CD14-positive monocyte (primary cell): ENCODE measurements at regions not wholly inside any gene's neighbourhood (a gene's known extent, or its start where the extent isn't known, plus 50 kb on each side); places are given as distances from the start of the nearest gene placed in this dataset.
A peak's percentile ranks its signal among the peaks of the same experiment; 100 is the strongest.

Experiments
- DNase-seq, 3 donors: peaks; one replicate each; pipeline ENCODE4 v3.0.0-alpha.2; 2011 to 2022
- H2AFZ ChIP-seq: 2 replicates; pipeline ENCODE4 v1.6.0; 2012; ENCODE audit warnings: mild to moderate bottlenecking, low read depth, low read length, inconsistent platforms; ENCODE audit not compliant: insufficient read depth, poor library complexity, severe bottlenecking
- H3K27ac ChIP-seq, 2 donors: 1 replicate in 1 of 2; 2 replicates in 1 of 2; pipeline ENCODE4 v1.5.1; 2012 to 2013; ENCODE audit warnings: low read length in 2 of 2, control low read depth in 1 of 2, inconsistent platforms in 1 of 2, low read depth in 1 of 2, mild to moderate bottlenecking in 1 of 2
- H3K27me3 ChIP-seq, 2 donors: one replicate each; pipeline versions ENCODE4 v1.6.0 to v1.6.1; 2011 to 2013; ENCODE audit warnings: low read length in 2 of 2; ENCODE audit not compliant: control insufficient read depth in 2 of 2, insufficient read depth in 2 of 2
- H3K36me3 ChIP-seq, 2 donors: replicated peaks in 1 of 2; 1 replicate in 1 of 2; 2 replicates in 1 of 2; pipeline versions ENCODE4 v1.5.1 to v1.6.1; 2012 to 2013; ENCODE audit warnings: low read length in 2 of 2, control low read depth in 1 of 2, inconsistent platforms in 1 of 2, mild to moderate bottlenecking in 1 of 2; ENCODE audit not compliant: insufficient read depth in 2 of 2, control insufficient read depth in 1 of 2
- H3K4me1 ChIP-seq, 2 donors: 1 replicate in 1 of 2; 2 replicates in 1 of 2; pipeline versions ENCODE4 v1.5.1 to v1.6.1; 2012 to 2013; ENCODE audit warnings: low read length in 2 of 2, control low read depth in 1 of 2, inconsistent platforms in 1 of 2, mild to moderate bottlenecking in 1 of 2, moderate library complexity in 1 of 2; ENCODE audit not compliant: insufficient read depth in 2 of 2, control insufficient read depth in 1 of 2
- H3K4me2 ChIP-seq: replicated peaks from 2 replicates; pipeline ENCODE3; 2012; ENCODE audit warnings: low read length, moderate library complexity, mild to moderate bottlenecking; ENCODE audit not compliant: poor library complexity, severe bottlenecking; ENCODE audit errors: extremely low read depth
- H3K4me3 ChIP-seq, 3 experiments: fragments of 200-600 bp in 1 of 3; sonication (generic) in 1 of 3; replicated peaks in 1 of 3; 1 replicate in 2 of 3; 2 replicates in 1 of 3; pipeline ENCODE4 v1.5.1; 2011 to 2013; ENCODE audit warnings: low read length in 3 of 3, mild to moderate bottlenecking in 3 of 3, control low read depth in 2 of 3, low read depth in 2 of 3, inconsistent platforms in 1 of 3, moderate library complexity in 1 of 3
- H3K79me2 ChIP-seq: 2 replicates; pipeline ENCODE4 v1.6.0; 2012; ENCODE audit warnings: mild to moderate bottlenecking, control low read depth, inconsistent platforms, low read length, moderate library complexity; ENCODE audit not compliant: insufficient read depth
- H3K9ac ChIP-seq: 2 replicates; pipeline ENCODE4 v1.6.0; 2017; ENCODE audit warnings: low read length, mild to moderate bottlenecking; ENCODE audit not compliant: insufficient read depth, poor library complexity, severe bottlenecking
- H3K9me3 ChIP-seq, 2 donors: replicated peaks in 1 of 2; 1 replicate in 1 of 2; 2 replicates in 1 of 2; pipeline versions ENCODE4 v1.5.1 to v1.6.1; 2012 to 2013; ENCODE audit warnings: low read length in 2 of 2, control low read depth in 1 of 2; ENCODE audit not compliant: control insufficient read depth in 1 of 2, insufficient read depth in 1 of 2
- H4K20me1 ChIP-seq: 2 replicates; pipeline ENCODE4 v1.6.0; 2012; ENCODE audit warnings: mild to moderate bottlenecking, low read length, control low read depth, moderate library complexity; ENCODE audit not compliant: insufficient read depth
- H3K27ac Mint-ChIP-seq, 7 donors: one replicate each; pipeline ENCODE4 v1.8.0; 2020; ENCODE audit warnings: mild to moderate bottlenecking in 7 of 7, mixed read lengths in 7 of 7, moderate library complexity in 6 of 7, inconsistent platforms in 2 of 7
- H3K27me3 Mint-ChIP-seq, 3 donors: one replicate each; pipeline ENCODE4 v1.8.0; 2021 to 2022; ENCODE audit warnings: low read depth in 3 of 3, mild to moderate bottlenecking in 3 of 3, mixed read lengths in 3 of 3, moderate library complexity in 3 of 3, inconsistent platforms in 1 of 3
- H3K36me3 Mint-ChIP-seq, 2 donors: one replicate each; pipeline ENCODE4 v1.8.0; 2020; ENCODE audit warnings: mixed read lengths in 2 of 2, inconsistent platforms in 1 of 2, mild to moderate bottlenecking in 1 of 2
- H3K4me1 Mint-ChIP-seq: one replicate; pipeline ENCODE4 v1.8.0; 2020; ENCODE audit warnings: mild to moderate bottlenecking, mixed read lengths
- H3K4me3 Mint-ChIP-seq, 2 donors: one replicate each; pipeline ENCODE4 v1.8.0; 2020; ENCODE audit warnings: mild to moderate bottlenecking in 2 of 2, mixed read lengths in 2 of 2, moderate library complexity in 1 of 2
- H3K9me3 Mint-ChIP-seq, 7 donors: one replicate each; pipeline ENCODE4 v1.8.0; 2020 to 2022; ENCODE audit warnings: mixed read lengths in 7 of 7, mild to moderate bottlenecking in 6 of 7, moderate library complexity in 6 of 7, inconsistent platforms in 2 of 7
- WGBS: methylation state at CpG from one replicate; pipeline ENCODE4 v1.1.5; 2013; ENCODE audit warnings: missing lambda C conversion rate; ENCODE audit not compliant: insufficient coverage; 5-methylcytosine and 5-hydroxymethylcytosine counted together
- intact Hi-C, 2 donors: fragments of 100-400 bp; cut with micrococcal nuclease; formaldehyde crosslinking; loops; one replicate each; pipeline versions ENCODE4 v1.15.0 to v1.15.1; 2023
- TF ChIP-seq, protein P1 (sequence below): fragments of 200-600 bp; IDR thresholded peaks from one replicate; pipeline ENCODE4 v1.8.0; 2022; ENCODE audit warnings: antibody characterized with exemption, mild to moderate bottlenecking

DNA sequence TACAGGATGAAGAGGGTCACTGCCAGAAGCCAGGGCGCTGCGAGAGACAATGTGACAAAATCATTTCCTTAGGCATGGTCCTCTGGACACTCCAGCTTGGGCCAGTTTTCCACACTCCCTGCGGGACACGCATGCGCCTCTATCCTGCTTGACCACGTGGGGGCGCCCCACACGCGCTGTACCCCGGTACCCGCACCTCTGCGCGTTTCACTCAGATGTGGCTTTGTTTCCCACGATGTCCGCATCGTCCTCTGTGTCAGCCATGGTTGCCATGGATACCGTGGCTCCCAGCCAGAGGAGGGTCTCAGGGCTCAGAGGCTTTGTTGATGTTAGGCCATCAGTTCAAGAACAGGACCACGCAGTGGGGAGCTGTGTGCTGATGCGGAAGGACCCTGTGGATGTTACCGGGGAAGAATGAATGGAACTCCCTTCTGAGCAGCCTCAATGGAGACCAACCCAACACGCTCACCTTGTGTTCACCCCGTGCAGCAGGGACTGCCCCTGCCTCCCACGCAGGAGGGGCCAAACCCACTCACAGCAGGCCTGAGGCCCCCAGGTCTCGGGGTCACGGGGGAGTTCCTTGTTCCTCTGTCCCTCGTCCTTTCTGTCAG is 65.8 kb upstream of the SLC22A11 start:
- Mint-ChIP-seq H3K27me3 (peaks cover 0 to 5% (median under 1%) of the 10 kb centered on the region in 3 donors), H3K9me3 (no peaks in the 10 kb centered on the region), H3K27ac (peak overlapping the region in 1 of 7 donors; percentile 60), H3K4me3 (peak overlapping the region in 1 of 2 donors; percentile 24), H3K36me3 (no peaks in the 10 kb centered on the region), H3K4me1 (peaks cover 24% of the 10 kb centered on the region)
- Histone ChIP-seq H3K9me3 (no peaks in the 10 kb centered on the region), H3K4me3 (no peak overlapping the region), H3K36me3 (no peaks in the 10 kb centered on the region), H2AFZ (no peak overlapping the region), H3K9ac (no peak overlapping the region), H3K27me3 (no peaks in the 10 kb centered on the region), H3K4me2 (no peak overlapping the region), H3K4me1 (peaks cover 28 to 35% of the 10 kb centered on the region in 2 donors), H3K79me2 (no peaks in the 10 kb centered on the region), H4K20me1 (no peaks in the 10 kb centered on the region), H3K27ac (no peak overlapping the region)
- 28% methylated on average over 25 of the region's 26 CpGs for WGBS
- intact Hi-C loops: loop anchor here in 1 of 2 donors (5.0 kb wide), 2 partner anchors 162 to 232 kb away; partner anchors contain the start of gene NRXN2
- TF ChIP-seq, protein P1, sequence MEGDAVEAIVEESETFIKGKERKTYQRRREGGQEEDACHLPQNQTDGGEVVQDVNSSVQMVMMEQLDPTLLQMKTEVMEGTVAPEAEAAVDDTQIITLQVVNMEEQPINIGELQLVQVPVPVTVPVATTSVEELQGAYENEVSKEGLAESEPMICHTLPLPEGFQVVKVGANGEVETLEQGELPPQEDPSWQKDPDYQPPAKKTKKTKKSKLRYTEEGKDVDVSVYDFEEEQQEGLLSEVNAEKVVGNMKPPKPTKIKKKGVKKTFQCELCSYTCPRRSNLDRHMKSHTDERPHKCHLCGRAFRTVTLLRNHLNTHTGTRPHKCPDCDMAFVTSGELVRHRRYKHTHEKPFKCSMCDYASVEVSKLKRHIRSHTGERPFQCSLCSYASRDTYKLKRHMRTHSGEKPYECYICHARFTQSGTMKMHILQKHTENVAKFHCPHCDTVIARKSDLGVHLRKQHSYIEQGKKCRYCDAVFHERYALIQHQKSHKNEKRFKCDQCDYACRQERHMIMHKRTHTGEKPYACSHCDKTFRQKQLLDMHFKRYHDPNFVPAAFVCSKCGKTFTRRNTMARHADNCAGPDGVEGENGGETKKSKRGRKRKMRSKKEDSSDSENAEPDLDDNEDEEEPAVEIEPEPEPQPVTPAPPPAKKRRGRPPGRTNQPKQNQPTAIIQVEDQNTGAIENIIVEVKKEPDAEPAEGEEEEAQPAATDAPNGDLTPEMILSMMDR: peak; percentile 94
- DNase-seq: peak; percentile 59 to 73 (median 69)

GRCh38 chr11:64490562-64491216 is 65.1 kb upstream of the SLC22A11 start:
- intact Hi-C loops: loop anchor here in 1 of 2 donors (1.0 kb wide), 1 partner anchor 9 kb away; no protein-coding TSS in a partner anchor
- DNase-seq: no peak
- Histone ChIP-seq H3K36me3 (no peaks in the 10 kb centered on the region), H3K9ac (no peak overlapping the region), H3K27me3 (no peaks in the 10 kb centered on the region), H2AFZ (peak overlapping the region; percentile 37), H3K79me2 (no peaks in the 10 kb centered on the region), H3K27ac (no peak overlapping the region), H3K4me2 (no peak overlapping the region), H3K9me3 (no peaks in the 10 kb centered on the region), H3K4me3 (no peak overlapping the region), H4K20me1 (no peaks in the 10 kb centered on the region), H3K4me1 (peaks cover 28 to 35% of the 10 kb centered on the region in 2 donors)
- H3K27me3 Mint-ChIP-seq: peaks cover 0 to 5% (median 0%) of the 10 kb centered on the region in 3 donors
- H3K4me1 Mint-ChIP-seq: peaks cover 24% of the 10 kb centered on the region
- TF ChIP-seq, protein P1: no peak
- WGBS: 86% methylated on average over 14 of the region's 22 CpGs
- H3K4me3 Mint-ChIP-seq: peak overlapping the region in 1 of 2 donors; percentile 35
- no peaks in the 10 kb centered on the region for H3K36me3 Mint-ChIP-seq
- H3K9me3 Mint-ChIP-seq: no peaks in the 10 kb centered on the region
- no peak overlapping the region for H3K27ac Mint-ChIP-seq
